Activated CD4-positive, alpha-beta T cell treated with anti-CD3 and anti-CD28 coated beads, Interleukin-2, amount 10 ng/mL, durations not matched to agents 7 days and 5 days (primary cell): ENCODE measurements at regions not wholly inside any gene's neighbourhood (a gene's known extent, or its start where the extent isn't known, plus 50 kb on each side); places are given as distances from the start of the nearest gene placed in this dataset.

Source experiments
- CTCF ChIA-PET: fragments of 350-600 bp; sonication (Branson Sonifier 250); formaldehyde crosslinking; loops from one replicate; lab custom pipeline; 2021; ENCODE audit warnings: antibody characterized with exemption; lab: Charles Lee
- POLR2A ChIA-PET: fragments of 350-600 bp; sonication (Branson Sonifier 250); formaldehyde crosslinking; loops from one replicate; lab custom pipeline; 2021; ENCODE audit warnings: antibody characterized with exemption; lab: Charles Lee
- DNase-seq: peaks from one replicate; pipeline ENCODE4 v3.0.0-alpha.2; 2020
- H3K27ac Mint-ChIP-seq: one replicate; pipeline ENCODE4 v1.8.0; 2021; ENCODE audit warnings: mild to moderate bottlenecking, moderate library complexity, mixed read lengths
- H3K27me3 Mint-ChIP-seq: one replicate; pipeline ENCODE4 v1.8.0; 2021; ENCODE audit warnings: mixed read lengths
- H3K36me3 Mint-ChIP-seq: one replicate; pipeline ENCODE4 v1.8.0; 2021; ENCODE audit warnings: low read depth, mixed read lengths
- H3K4me1 Mint-ChIP-seq: one replicate; pipeline ENCODE4 v1.8.0; 2021; ENCODE audit warnings: mixed read lengths
- H3K4me3 Mint-ChIP-seq: one replicate; pipeline ENCODE4 v1.8.0; 2021; ENCODE audit warnings: mild to moderate bottlenecking, moderate library complexity, mixed read lengths
- H3K9me3 Mint-ChIP-seq: one replicate; pipeline ENCODE4 v1.8.0; 2021; ENCODE audit warnings: mixed read lengths

DNA sequence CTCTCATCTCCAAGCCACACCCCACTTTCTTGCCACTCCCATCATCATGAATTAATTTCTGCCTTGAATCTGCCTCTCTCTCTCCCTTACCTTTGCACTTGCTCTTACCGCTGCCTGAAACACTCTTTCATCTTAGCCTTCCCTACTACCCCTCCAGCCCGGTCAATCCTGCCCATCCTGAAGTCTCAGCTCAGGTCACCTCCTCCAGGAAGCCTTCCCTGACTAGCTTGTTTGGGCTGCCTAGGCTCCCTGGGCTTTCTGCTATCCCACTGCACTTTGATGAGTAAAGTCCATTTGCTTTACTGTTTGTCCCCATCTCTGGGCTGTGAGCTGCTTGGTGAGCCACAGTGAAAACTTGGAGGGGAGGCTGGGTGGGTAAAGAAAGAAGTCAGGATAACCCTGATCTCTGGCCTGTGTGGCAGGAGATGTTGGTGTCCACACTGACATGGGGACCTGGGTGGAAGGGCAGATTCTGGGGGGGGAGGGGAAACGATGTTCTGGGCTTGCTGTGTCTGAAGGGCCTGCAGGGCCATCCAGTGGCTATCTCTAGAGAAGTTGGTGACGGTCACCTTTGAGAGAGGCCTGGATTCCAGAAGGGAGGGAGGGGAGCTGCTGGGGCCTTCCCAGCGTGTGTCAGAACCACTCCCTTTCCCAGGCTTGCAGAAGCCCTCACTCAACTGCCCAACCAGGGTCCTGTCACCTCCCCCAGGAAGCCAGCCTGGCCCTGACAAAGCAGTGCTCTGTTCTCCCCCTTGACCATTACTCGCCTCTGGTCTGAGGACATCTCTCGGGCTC is 75.0 kb upstream of the DAB2IP start:
- ChIA-PET CTCF (no interaction called here), POLR2A (no interaction called here)
- no peaks in the 10 kb centered on the region for H3K9me3 Mint-ChIP-seq
- no peak for DNase-seq
- no peak overlapping the region for H3K4me3 Mint-ChIP-seq
- no peak overlapping the region for H3K27ac Mint-ChIP-seq
- no peaks in the 10 kb centered on the region for H3K4me1 Mint-ChIP-seq
- H3K36me3 Mint-ChIP-seq, result no peaks in the 10 kb centered on the region
- H3K27me3 Mint-ChIP-seq, result no peaks in the 10 kb centered on the region

DNA sequence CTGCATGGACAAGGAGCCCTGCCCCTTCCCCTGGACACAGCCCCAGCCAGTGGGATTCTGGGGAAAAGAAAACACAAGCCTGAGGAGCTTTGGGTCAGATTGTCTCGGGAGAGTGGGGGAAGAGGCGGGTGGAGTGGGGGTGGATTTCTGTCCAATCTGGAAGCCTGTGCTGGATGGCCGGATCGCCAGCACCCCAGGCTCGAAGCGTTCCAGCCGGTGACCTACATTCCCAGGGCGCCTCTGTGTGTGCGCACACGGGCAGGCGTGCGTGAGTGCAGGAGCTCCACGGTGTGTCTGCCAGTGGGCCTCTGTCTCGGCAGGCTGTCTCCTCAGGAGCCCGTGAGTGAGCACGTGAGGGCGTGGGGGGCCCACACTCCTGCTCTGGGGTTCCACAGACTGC is 74.3 kb upstream of the DAB2IP start:
- Mint-ChIP-seq H3K9me3 (no peaks in the 10 kb centered on the region), H3K4me1 (no peaks in the 10 kb centered on the region), H3K27ac (no peak overlapping the region), H3K4me3 (no peak overlapping the region), H3K36me3 (no peaks in the 10 kb centered on the region), H3K27me3 (no peaks in the 10 kb centered on the region)
- POLR2A ChIA-PET, result no interaction called here
- no peak for DNase-seq
- CTCF ChIA-PET, result no interaction called here

DNA sequence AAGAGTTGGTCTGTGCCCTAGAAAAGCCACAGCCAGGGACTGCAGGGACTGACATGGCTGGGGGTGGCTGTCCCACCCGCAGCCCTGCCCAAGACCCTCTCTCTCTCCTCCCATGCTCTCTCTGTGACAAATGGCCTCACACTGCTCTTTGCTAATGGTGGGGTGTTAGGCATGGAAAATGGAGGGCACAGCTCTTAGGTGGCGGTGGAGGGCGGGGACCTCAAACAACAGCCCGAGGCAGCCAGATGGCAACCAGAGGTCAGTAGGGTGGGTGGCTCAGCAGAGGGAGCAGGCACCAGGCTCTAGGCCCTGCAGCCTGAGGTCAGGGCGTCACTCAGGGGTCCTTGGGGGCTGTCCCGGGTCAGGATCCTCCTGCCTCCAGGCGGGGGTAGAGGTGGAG is 73.9 kb upstream of the DAB2IP start:
- Mint-ChIP-seq H3K27ac (no peak overlapping the region), H3K36me3 (no peaks in the 10 kb centered on the region), H3K4me3 (no peak overlapping the region), H3K27me3 (no peaks in the 10 kb centered on the region), H3K9me3 (no peaks in the 10 kb centered on the region), H3K4me1 (no peaks in the 10 kb centered on the region)
- DNase-seq, result no peak
- ChIA-PET CTCF (no interaction called here), POLR2A (no interaction called here)

DNA sequence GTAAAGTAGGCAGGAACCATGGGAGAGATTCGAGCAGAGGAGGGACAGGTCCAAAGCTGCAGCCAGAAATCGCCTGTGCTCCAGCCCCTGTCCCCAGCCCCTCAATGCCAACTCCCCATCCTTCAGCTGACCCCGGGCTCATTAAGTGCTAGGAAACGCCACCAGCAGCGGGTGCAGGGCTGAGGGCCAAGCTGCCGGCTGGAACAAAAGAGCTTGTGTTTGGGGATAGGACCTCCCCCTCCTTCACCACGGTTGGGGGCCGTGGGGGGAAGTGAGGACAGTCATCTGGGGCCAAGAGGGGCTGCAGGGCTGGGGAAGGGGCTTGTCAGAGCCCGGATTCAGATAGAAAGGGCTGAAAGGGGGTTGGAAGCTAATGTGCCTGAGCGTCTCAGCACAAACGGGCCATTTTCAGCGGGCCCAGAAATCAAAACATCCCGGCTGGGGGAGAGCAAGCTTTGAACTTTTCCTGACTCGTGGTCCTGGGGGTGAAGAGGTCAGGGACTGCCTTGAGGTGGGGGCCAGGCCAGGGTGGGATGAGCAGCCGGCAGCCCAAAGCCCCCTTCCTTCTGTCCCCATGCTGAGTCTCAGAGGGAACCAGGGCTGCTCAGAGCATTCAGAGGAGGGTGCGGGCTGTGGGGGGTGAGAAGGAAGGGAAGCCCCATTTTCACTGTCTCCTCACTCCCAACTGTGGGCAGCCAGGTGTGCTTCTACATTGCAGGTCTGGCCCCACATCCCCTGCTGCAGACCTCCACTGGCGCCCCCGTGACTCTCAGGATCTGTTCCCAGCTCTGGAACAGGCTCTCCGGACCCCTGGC is 69.4 kb upstream of the DAB2IP start:
- Mint-ChIP-seq H3K4me3 (no peak overlapping the region), H3K27ac (no peak overlapping the region), H3K27me3 (peaks cover 8% of the 10 kb centered on the region), H3K36me3 (no peaks in the 10 kb centered on the region), H3K9me3 (no peaks in the 10 kb centered on the region), H3K4me1 (no peaks in the 10 kb centered on the region)
- no peak for DNase-seq
- ChIA-PET POLR2A (no interaction called here), CTCF (no interaction called here)

DNA sequence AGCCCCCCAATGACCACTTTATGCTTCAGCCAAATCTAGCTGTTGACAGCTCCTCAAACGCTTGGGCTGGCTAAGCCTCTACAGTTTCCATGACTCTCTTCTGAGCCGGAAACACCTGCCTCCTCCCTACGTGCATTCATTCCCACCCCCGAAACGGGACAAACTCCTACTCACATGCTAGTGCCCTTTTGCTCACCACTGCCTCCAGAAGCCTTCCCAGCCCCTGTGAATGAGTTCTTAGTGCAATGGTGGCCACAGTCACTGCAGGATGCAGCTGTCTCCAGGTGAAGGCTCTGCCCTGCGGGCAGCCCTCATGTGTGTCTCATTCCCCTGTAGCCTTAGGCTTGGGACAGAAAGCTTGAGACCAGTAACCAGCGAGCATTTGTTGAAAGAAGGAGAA is 68.8 kb upstream of the DAB2IP start:
- no peaks in the 10 kb centered on the region for H3K4me1 Mint-ChIP-seq
- H3K9me3 Mint-ChIP-seq, result no peaks in the 10 kb centered on the region

DNA sequence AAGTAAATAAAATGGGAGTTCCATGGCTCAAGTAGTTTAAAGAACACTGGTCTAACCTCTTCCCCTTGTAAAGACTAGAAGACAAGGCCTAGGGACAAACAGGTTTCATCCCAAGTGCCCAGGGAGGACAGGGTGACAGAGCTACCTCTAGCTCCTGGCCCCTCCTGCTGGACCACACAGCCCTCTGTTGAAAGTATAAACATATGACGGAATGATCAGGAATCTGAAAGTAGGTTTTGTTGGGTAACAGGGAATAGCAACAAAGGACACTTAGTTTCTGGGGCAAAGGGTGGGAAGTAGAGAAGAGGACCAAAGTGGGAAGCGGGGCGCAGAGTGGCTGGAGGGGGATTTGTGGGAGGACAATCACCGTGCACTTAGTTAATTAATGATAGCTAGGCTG is 67.0 kb upstream of the DAB2IP start:
- no peak overlapping the region for H3K27ac Mint-ChIP-seq
- peaks cover 9% of the 10 kb centered on the region for H3K27me3 Mint-ChIP-seq
- DNase-seq, result no peak
- H3K4me1 Mint-ChIP-seq, result no peaks in the 10 kb centered on the region
- ChIA-PET CTCF (no interaction called here), POLR2A (no interaction called here)
- no peak overlapping the region for H3K4me3 Mint-ChIP-seq
- no peaks in the 10 kb centered on the region for H3K9me3 Mint-ChIP-seq
- no peaks in the 10 kb centered on the region for H3K36me3 Mint-ChIP-seq

More for the DNA sequence above, 68.8 kb upstream of the DAB2IP start:
- DNase-seq, result no peak
- POLR2A ChIA-PET, result no interaction called here
- Mint-ChIP-seq H3K27me3 (peaks cover 9% of the 10 kb centered on the region), H3K27ac (no peak overlapping the region), H3K4me3 (no peak overlapping the region), H3K36me3 (no peaks in the 10 kb centered on the region)
- CTCF ChIA-PET, result no interaction called here

DNA sequence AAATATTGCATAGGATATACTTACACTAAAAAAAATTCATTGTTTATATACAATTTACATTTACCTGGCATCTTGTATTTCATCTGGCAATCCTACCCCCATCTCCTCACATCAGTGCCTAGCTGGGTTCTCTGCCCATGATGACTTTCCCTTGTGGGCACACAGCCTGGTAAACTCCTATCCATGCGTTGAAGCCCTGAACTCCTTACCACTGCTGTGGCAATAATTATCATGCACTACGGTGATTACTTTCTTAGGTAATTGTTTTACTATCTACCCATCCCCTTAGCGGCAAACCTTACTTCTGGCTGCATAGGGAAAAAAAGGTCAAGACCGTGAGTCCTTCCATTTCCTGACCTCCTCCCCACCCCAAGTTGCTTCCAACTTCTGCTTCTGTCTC is 63.6 kb upstream of the DAB2IP start:
- no peak overlapping the region for H3K27ac Mint-ChIP-seq
- no peak overlapping the region for H3K4me3 Mint-ChIP-seq
- peaks cover 14% of the 10 kb centered on the region for H3K27me3 Mint-ChIP-seq
- H3K36me3 Mint-ChIP-seq, result no peaks in the 10 kb centered on the region
- POLR2A ChIA-PET, result no interaction called here
- no peak for DNase-seq
- H3K9me3 Mint-ChIP-seq, result no peaks in the 10 kb centered on the region
- CTCF ChIA-PET, result no interaction called here
- H3K4me1 Mint-ChIP-seq, result no peaks in the 10 kb centered on the region

DNA sequence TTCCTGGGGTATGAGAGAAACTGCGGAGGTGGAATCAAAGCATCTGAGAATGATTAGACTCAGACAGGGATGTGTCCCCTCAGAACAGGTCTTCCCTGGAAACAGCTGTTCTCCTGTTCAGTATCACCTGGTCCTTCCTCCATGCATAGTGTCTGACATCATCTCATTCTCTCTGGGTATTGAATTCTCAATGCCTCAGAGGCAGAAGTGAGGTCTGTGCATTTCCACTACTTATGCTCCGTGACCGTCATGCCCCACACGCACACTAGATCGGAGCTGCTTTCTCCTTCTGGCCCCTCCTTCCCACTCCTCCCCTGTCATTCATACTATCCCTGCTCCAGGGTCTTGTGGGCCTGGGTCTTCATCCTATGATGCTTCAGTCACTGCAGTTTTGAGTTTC is 61.4 kb upstream of the DAB2IP start:
- Mint-ChIP-seq H3K36me3 (no peaks in the 10 kb centered on the region), H3K27me3 (peaks cover 15% of the 10 kb centered on the region), H3K4me3 (no peak overlapping the region), H3K9me3 (no peaks in the 10 kb centered on the region), H3K27ac (no peak overlapping the region), H3K4me1 (no peaks in the 10 kb centered on the region)
- POLR2A ChIA-PET, result no interaction called here
- CTCF ChIA-PET, result interaction anchor here (1.0 kb wide), 1 partner anchor 20 kb away, joined by 3 read pairs; no protein-coding TSS in a partner anchor
- no peak for DNase-seq

DNA sequence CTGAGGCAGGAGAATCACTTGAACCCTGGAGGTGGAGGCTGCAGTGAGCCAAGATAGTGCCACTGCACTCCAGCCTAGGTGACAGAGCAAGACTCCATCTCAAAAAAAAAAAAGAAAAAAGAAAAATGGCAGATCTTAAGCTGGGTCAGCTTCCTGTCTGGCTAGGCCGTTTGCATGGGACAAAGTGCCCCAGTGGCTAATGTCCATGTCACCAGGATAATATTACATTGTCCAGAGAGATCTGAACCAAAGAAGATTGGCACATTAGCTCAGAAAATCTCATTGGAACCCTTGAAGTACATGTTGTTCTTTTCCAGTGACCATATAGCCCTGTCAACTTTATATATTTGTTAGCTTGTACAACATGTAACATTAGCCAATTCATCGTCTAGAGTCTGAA is 59.2 kb upstream of the DAB2IP start:
- peaks cover 21% of the 10 kb centered on the region for H3K27me3 Mint-ChIP-seq
- H3K4me3 Mint-ChIP-seq, result no peak overlapping the region
- H3K9me3 Mint-ChIP-seq, result peaks cover 3% of the 10 kb centered on the region
- H3K27ac Mint-ChIP-seq, result no peak overlapping the region
- ChIA-PET CTCF (no interaction called here), POLR2A (no interaction called here)
- no peak for DNase-seq
- H3K36me3 Mint-ChIP-seq, result no peaks in the 10 kb centered on the region
- no peaks in the 10 kb centered on the region for H3K4me1 Mint-ChIP-seq

DNA sequence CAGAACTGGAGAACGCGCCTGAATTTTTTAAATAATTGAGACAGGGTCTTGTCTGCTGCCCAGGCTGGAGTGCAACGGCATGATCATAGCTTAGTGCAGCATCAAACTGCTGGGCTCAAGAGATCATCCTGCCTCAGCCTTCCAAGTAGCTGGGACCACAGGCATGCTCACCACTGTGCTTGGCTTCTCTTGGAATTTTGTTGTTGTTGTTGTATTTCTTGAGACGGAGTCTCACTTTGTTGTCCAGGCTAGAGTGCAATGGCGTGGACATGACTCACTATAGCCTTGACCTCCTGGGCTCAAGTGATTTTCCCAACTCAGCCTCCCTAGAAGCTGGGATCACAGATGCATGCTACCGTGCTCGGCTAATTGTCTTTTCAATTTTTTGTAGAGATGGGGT is 58.4 kb upstream of the DAB2IP start:
- ChIA-PET CTCF (interaction anchor here (0.6 kb wide), 1 partner anchor 49 kb away, joined by 3 read pairs; no protein-coding TSS in a partner anchor), POLR2A (no interaction called here)
- no peaks in the 10 kb centered on the region for H3K4me1 Mint-ChIP-seq
- peaks cover 6% of the 10 kb centered on the region for H3K9me3 Mint-ChIP-seq
- peaks cover 29% of the 10 kb centered on the region for H3K27me3 Mint-ChIP-seq
- peaks cover 2% of the 10 kb centered on the region for H3K36me3 Mint-ChIP-seq
- no peak for DNase-seq
- H3K4me3 Mint-ChIP-seq, result no peak overlapping the region
- H3K27ac Mint-ChIP-seq, result no peak overlapping the region

DNA sequence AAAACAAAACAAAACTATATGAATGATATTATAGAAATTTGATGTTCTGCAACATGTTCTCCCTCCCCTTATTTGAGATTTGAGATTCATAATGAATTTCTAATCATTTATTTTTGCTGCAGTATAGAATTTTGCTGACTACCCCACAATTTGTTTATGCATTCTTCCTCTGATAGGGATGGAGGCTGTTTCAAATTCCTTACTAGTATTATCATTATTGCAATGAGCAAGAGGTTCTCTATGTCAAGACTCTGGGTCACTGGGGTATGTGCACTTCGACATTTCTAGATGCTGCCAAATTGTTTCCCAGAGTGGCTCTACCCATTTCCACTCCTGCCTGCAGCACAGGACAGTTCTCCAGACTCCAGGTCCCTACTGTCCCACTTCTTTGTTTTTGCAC is 54.9 kb upstream of the DAB2IP start:
- POLR2A ChIA-PET, result no interaction called here
- Mint-ChIP-seq H3K4me1 (peaks cover 10% of the 10 kb centered on the region), H3K27ac (no peak overlapping the region), H3K36me3 (peaks cover 2% of the 10 kb centered on the region), H3K4me3 (no peak overlapping the region), H3K9me3 (peaks cover 6% of the 10 kb centered on the region), H3K27me3 (peaks cover 51% of the 10 kb centered on the region)
- DNase-seq, result no peak
- CTCF ChIA-PET, result no interaction called here

DNA sequence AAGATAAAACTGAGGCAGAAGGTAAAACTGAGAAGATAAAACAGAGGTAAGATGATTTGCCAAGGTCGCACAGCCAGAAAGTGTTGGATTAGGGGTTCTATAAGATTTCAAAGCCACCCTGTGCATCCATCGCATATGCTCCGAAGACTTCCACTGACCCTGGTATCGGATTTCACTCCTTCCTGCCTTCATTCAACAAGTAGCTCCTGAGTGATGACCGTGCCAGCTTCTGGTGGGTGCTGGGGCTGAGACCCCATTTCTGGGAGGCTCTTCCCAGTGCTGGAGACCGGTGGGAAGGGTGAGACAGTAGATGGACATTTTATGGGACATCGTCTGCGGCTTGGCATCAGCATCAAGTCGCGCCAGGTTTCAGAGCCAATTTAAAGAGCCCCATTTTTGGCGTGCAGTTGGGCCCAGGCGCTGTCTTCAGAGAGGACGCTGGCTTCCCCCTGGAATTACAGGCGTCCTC is 53.7 kb upstream of the DAB2IP start:
- CTCF ChIA-PET, result no interaction called here
- Mint-ChIP-seq H3K9me3 (peaks cover 6% of the 10 kb centered on the region), H3K36me3 (peaks cover 2% of the 10 kb centered on the region), H3K27ac (no peak overlapping the region), H3K4me3 (no peak overlapping the region), H3K4me1 (peaks cover 10% of the 10 kb centered on the region), H3K27me3 (peaks cover 56% of the 10 kb centered on the region)
- DNase-seq, result no peak
- POLR2A ChIA-PET, result no interaction called here

DNA sequence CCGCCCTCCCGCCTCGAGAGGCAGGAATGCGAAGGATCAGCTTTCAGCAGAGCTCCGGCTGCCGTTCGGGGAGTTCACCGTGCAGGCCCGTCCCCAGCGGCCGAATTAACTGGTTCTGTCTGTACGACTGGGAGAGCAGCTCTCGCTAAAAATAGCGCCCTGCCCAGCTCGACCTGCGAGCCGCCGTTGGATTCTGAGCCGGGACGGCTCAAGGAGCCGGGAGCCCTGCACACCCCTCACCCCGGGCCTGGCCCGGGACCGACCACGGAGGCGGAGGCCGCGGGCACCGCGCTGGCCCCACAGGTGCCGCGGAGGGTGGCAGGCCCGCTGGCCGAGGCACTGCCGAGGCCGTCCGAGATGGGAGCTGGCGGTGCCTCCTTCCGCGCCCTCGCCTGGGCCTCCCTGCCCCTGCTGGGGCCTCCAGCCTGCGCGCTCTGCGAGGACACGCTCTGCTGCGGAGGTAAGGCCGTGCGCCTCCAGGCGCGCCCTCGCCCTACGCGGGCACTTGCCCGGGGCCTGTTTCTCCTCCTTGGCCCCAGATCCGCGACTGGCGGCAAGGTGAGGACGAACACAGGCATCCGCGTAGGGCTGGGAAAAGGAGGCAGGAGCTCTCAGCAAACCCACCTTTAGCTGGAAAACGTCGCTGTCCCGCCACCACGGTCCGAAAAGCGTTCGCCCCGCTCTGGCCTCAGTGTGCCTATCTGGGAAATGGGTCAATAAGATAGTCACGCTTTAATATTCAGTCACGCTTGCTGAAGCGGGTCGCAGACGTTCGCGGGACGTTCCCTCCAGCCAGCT is 53.1 kb upstream of the DAB2IP start:
- Mint-ChIP-seq H3K27ac (no peak overlapping the region), H3K27me3 (peaks cover 56% of the 10 kb centered on the region), H3K36me3 (peaks cover 2% of the 10 kb centered on the region), H3K9me3 (peaks cover 6% of the 10 kb centered on the region), H3K4me1 (peaks cover 10% of the 10 kb centered on the region), H3K4me3 (no peak overlapping the region)
- ChIA-PET POLR2A (no interaction called here), CTCF (no interaction called here)
- DNase-seq, result no peak
